Sigmoid colon (tissue), 6 donors: ENCODE measurements at regions not wholly inside any gene's neighbourhood (a gene's known extent, or its start where the extent isn't known, plus 50 kb on each side); places are given as distances from the start of the nearest gene placed in this dataset.

ENCODE experiments used
- DNase-seq: peaks from one replicate; pipeline ENCODE4 v3.0.0-alpha.2; 2019
- H3K27ac ChIP-seq, 4 donors: fragments of 200-600 bp; sonication (generic); one replicate each; pipeline ENCODE4 v1.5.1; 2016 to 2019; ENCODE audit warnings: mild to moderate bottlenecking in 1 of 4
- H3K27me3 ChIP-seq, 3 donors: fragments of 200-600 bp; sonication (generic); one replicate each; pipeline ENCODE4 v1.5.1; 2019; ENCODE audit warnings: mild to moderate bottlenecking in 1 of 3
- H3K36me3 ChIP-seq, 4 donors: fragments of 200-600 bp; sonication (generic); one replicate each; pipeline ENCODE4 v1.5.1; 2016 to 2019
- H3K4me1 ChIP-seq, 4 donors: fragments of 200-600 bp; sonication (generic); one replicate each; pipeline ENCODE4 v1.5.1; 2017 to 2019
- H3K4me3 ChIP-seq, 4 donors: fragments of 200-600 bp; sonication (generic); one replicate each; pipeline ENCODE4 v1.5.1; 2017 to 2019; ENCODE audit warnings: mild to moderate bottlenecking in 2 of 4, moderate library complexity in 1 of 4
- H3K9me3 ChIP-seq, 4 donors: fragments of 200-600 bp in 3 of 4; sonication (generic) in 3 of 4; one replicate each; pipeline versions ENCODE4 v1.5.1 to v1.6.1; 2013 to 2019
- CTCF ChIP-seq, 4 experiments: fragments of 450-650 bp in 3 of 4; fragments of 200-600 bp in 1 of 4; IDR thresholded peaks; one replicate each; pipeline ENCODE4 v1.5.1; 2016 to 2019; ENCODE audit warnings: antibody characterized with exemption in 4 of 4, mild to moderate bottlenecking in 3 of 4, moderate library complexity in 2 of 4
- EP300 ChIP-seq, 4 donors: sonication (generic); formaldehyde crosslinking; IDR thresholded peaks; one replicate each; pipeline ENCODE4 v1.6.1; 2017; ENCODE audit warnings: antibody characterized with exemption in 4 of 4
- POLR2A ChIP-seq, 2 donors: fragments of 450-650 bp; IDR thresholded peaks; one replicate each; pipeline ENCODE4 v1.6.1; 2016; ENCODE audit warnings: antibody characterized with exemption in 2 of 2, mild to moderate bottlenecking in 2 of 2, moderate library complexity in 2 of 2
- POLR2AphosphoS5 ChIP-seq, 4 donors: sonication (generic); formaldehyde crosslinking; IDR thresholded peaks; one replicate each; pipeline ENCODE4 v1.6.1; 2017; ENCODE audit warnings: antibody characterized with exemption in 4 of 4
- WGBS, 2 donors: extraction: QIAGEN DNeasy Blood & Tissue Kit; methylation state at CpG; one replicate each; pipeline ENCODE4 v1.1.7; 2013; 5-methylcytosine and 5-hydroxymethylcytosine counted together
- intact Hi-C: fragments of 100-400 bp; cut with DNase I; formaldehyde crosslinking; loops from one replicate; pipeline ENCODE4 v1.15.1; 2023
- donor health status: healthy with polysubstance abuse.
- donor health status: healthy.

- TF ChIP-seq POLR2AphosphoS5 (IDR thresholded peaks at IDR 0.05), result no peak
- TF ChIP-seq CTCF (IDR thresholded peaks at IDR 0.05), result no peak
- TF ChIP-seq POLR2A (IDR thresholded peaks at IDR 0.05), result no peak
- no peak for TF ChIP-seq EP300 (IDR thresholded peaks at IDR 0.05)
- Histone ChIP-seq H3K36me3 (no peaks in the 10 kb centered on the region), H3K9me3 (no peaks in the 10 kb centered on the region), H3K4me1 (peaks cover 0 to 9% (median 4%) of the 10 kb centered on the region in 4 donors), H3K4me3 (no peak overlapping the region), H3K27ac (no peak overlapping the region), H3K27me3 (no peaks in the 10 kb centered on the region)
- 50 to 71% methylated on average over 4 of the region's 4 CpGs for WGBS, 2 donors
- no peak for DNase-seq
- intact Hi-C loops, result no loop called here
These were observed 180.6 kb upstream of the CEP162 start for GRCh38 chr6:84408028-84408427.

- no peak for DNase-seq
- Histone ChIP-seq H3K27me3 (no peaks in the 10 kb centered on the region), H3K36me3 (no peaks in the 10 kb centered on the region), H3K4me3 (no peak overlapping the region), H3K27ac (no peak overlapping the region), H3K9me3 (no peaks in the 10 kb centered on the region), H3K4me1 (no peaks in the 10 kb centered on the region)
- intact Hi-C loops, result no loop called here
- no peak for TF ChIP-seq POLR2AphosphoS5 (IDR thresholded peaks at IDR 0.05)
- no peak for TF ChIP-seq POLR2A (IDR thresholded peaks at IDR 0.05)
- no peak for TF ChIP-seq EP300 (IDR thresholded peaks at IDR 0.05)
- TF ChIP-seq CTCF (IDR thresholded peaks at IDR 0.05), result no peak
These were observed 176.1 kb upstream of the CEP162 start for GRCh38 chr6:84403545-84403944.

- no peak for DNase-seq
- no peaks in the 10 kb centered on the region for H3K4me1 ChIP-seq
- no peaks in the 10 kb centered on the region for H3K27me3 ChIP-seq
- H3K9me3 ChIP-seq, result no peaks in the 10 kb centered on the region
- no peak overlapping the region for H3K4me3 ChIP-seq
- H3K27ac ChIP-seq, result no peak overlapping the region
- H3K36me3 ChIP-seq, result no peaks in the 10 kb centered on the region
- no peak for TF ChIP-seq CTCF (IDR thresholded peaks at IDR 0.05)
- no peak for TF ChIP-seq EP300 (IDR thresholded peaks at IDR 0.05)
- no peak for TF ChIP-seq POLR2A (IDR thresholded peaks at IDR 0.05)
- TF ChIP-seq POLR2AphosphoS5 (IDR thresholded peaks at IDR 0.05), result no peak
- intact Hi-C loops, result no loop called here
- 86% methylated on average over 2 of the region's 2 CpGs for WGBS, 2 donors
These were observed 171.6 kb upstream of the CEP162 start for GRCh38 chr6:84399003-84399402.

GRCh38 chr6:84392261-84392660 is 164.8 kb upstream of the CEP162 start:
- Histone ChIP-seq H3K36me3 (no peaks in the 10 kb centered on the region), H3K27ac (no peak overlapping the region), H3K4me3 (no peak overlapping the region), H3K27me3 (no peaks in the 10 kb centered on the region), H3K4me1 (no peaks in the 10 kb centered on the region), H3K9me3 (no peaks in the 10 kb centered on the region)
- TF ChIP-seq POLR2AphosphoS5 (IDR thresholded peaks at IDR 0.05) (no peak), CTCF (IDR thresholded peaks at IDR 0.05) (no peak), EP300 (IDR thresholded peaks at IDR 0.05) (no peak), POLR2A (IDR thresholded peaks at IDR 0.05) (no peak)
- intact Hi-C loops, result no loop called here
- no peak for DNase-seq
- WGBS, 2 donors, result 82 to 88% methylated on average over 3 of the region's 3 CpGs

- no peak for TF ChIP-seq CTCF (IDR thresholded peaks at IDR 0.05)
- TF ChIP-seq EP300 (IDR thresholded peaks at IDR 0.05), result no peak
- no peak for TF ChIP-seq POLR2A (IDR thresholded peaks at IDR 0.05)
- TF ChIP-seq POLR2AphosphoS5 (IDR thresholded peaks at IDR 0.05), result no peak
- H3K27ac ChIP-seq, result no peak overlapping the region
- H3K27me3 ChIP-seq, result no peaks in the 10 kb centered on the region
- DNase-seq, result no peak
- no peaks in the 10 kb centered on the region for H3K36me3 ChIP-seq
- WGBS, 2 donors, result 75% methylated on average over 2 of the region's 2 CpGs
- intact Hi-C loops, result no loop called here
- no peaks in the 10 kb centered on the region for H3K4me1 ChIP-seq
- no peaks in the 10 kb centered on the region for H3K9me3 ChIP-seq
- no peak overlapping the region for H3K4me3 ChIP-seq
These were observed 163.4 kb upstream of the CEP162 start for GRCh38 chr6:84390851-84391250.
